H9 (cell line): ENCODE measurements at regions not wholly inside any gene's neighbourhood (a gene's known extent, or its start where the extent isn't known, plus 50 kb on each side); places are given as distances from the start of the nearest gene placed in this dataset.

Experiments
- DNase-seq: peaks from one replicate; pipeline ENCODE4 v3.0.0-alpha.2; 2017
- H2AFZ ChIP-seq: one replicate; pipeline ENCODE4 v1.6.1; 2013; ENCODE audit warnings: mild to moderate bottlenecking, low read length, control low read depth, moderate library complexity
- H2AK5ac ChIP-seq: 2 replicates; pipeline ENCODE4 v1.6.1; 2013; ENCODE audit warnings: low read length, control low read depth, mixed read lengths; ENCODE audit not compliant: insufficient read length
- H2BK120ac ChIP-seq: one replicate; pipeline ENCODE4 v1.6.1; 2013; ENCODE audit warnings: low read depth, mild to moderate bottlenecking, low read length, control low read depth, inconsistent platforms; ENCODE audit not compliant: poor library complexity, severe bottlenecking
- H2BK12ac ChIP-seq: 2 replicates; pipeline ENCODE4 v1.6.1; 2013; ENCODE audit warnings: low read length, control low read depth, mixed read lengths, low read depth; ENCODE audit not compliant: insufficient read length
- H2BK15ac ChIP-seq: 2 replicates; pipeline ENCODE4 v1.6.1; 2013; ENCODE audit warnings: low read depth, low read length, control low read depth
- H2BK20ac ChIP-seq: one replicate; pipeline ENCODE4 v1.6.1; 2013; ENCODE audit warnings: low read depth, mild to moderate bottlenecking, low read length, control low read depth, inconsistent platforms; ENCODE audit not compliant: poor library complexity, severe bottlenecking
- H2BK5ac ChIP-seq: 2 replicates; pipeline ENCODE4 v1.6.1; 2013; ENCODE audit warnings: low read length, control low read depth, mixed read lengths; ENCODE audit not compliant: insufficient read length
- H3K14ac ChIP-seq: 2 replicates; pipeline ENCODE4 v1.6.1; 2013; ENCODE audit warnings: low read length, control low read depth; ENCODE audit not compliant: insufficient read depth
- H3K18ac ChIP-seq: 2 replicates; pipeline ENCODE4 v1.6.1; 2013; ENCODE audit warnings: low read depth, mild to moderate bottlenecking, mixed read lengths, low read length, control low read depth; ENCODE audit not compliant: insufficient read length
- H3K23ac ChIP-seq: 2 replicates; pipeline ENCODE4 v1.6.1; 2013; ENCODE audit warnings: low read length, control low read depth, mixed read lengths, low read depth; ENCODE audit not compliant: insufficient read length
- H3K23me2 ChIP-seq: 2 replicates; pipeline ENCODE4 v1.6.1; 2013; ENCODE audit warnings: low read depth, mild to moderate bottlenecking, mixed read lengths, low read length, control low read depth; ENCODE audit not compliant: insufficient read length, poor library complexity, severe bottlenecking
- H3K27ac ChIP-seq: 2 replicates; pipeline ENCODE4 v1.5.1; 2013; ENCODE audit warnings: low read length, control low read depth, mixed read lengths, low read depth; ENCODE audit not compliant: insufficient read length
- H3K27me3 ChIP-seq: 2 replicates; pipeline ENCODE4 v1.6.1; 2013; ENCODE audit warnings: low read length, control low read depth, inconsistent platforms; ENCODE audit not compliant: insufficient read depth
- H3K4ac ChIP-seq: 2 replicates; pipeline ENCODE4 v1.6.1; 2013; ENCODE audit warnings: low read depth, mild to moderate bottlenecking, control low read depth, inconsistent platforms, low read length, moderate library complexity
- H3K4me1 ChIP-seq: 2 replicates; pipeline ENCODE4 v1.6.1; 2013; ENCODE audit warnings: low read length, control low read depth, inconsistent platforms; ENCODE audit not compliant: insufficient read depth
- H3K4me2 ChIP-seq: 2 replicates; pipeline ENCODE4 v1.6.1; 2013; ENCODE audit warnings: low read length, control low read depth, mixed read lengths; ENCODE audit not compliant: insufficient read length, insufficient read depth
- H3K56ac ChIP-seq: 2 replicates; pipeline ENCODE4 v1.6.1; 2013; ENCODE audit warnings: low read depth, mild to moderate bottlenecking, mixed read lengths, low read length, control low read depth; ENCODE audit not compliant: insufficient read length
- H3K79me1 ChIP-seq: 2 replicates; pipeline ENCODE4 v1.6.1; 2013; ENCODE audit warnings: low read depth, mild to moderate bottlenecking, moderate library complexity, low read length, control low read depth, inconsistent platforms; ENCODE audit not compliant: insufficient read depth, poor library complexity, severe bottlenecking
- H3K79me2 ChIP-seq: 2 replicates; pipeline ENCODE4 v1.6.1; 2013; ENCODE audit warnings: low read length, control low read depth, inconsistent platforms; ENCODE audit not compliant: insufficient read depth
- H3K9ac ChIP-seq: 2 replicates; pipeline ENCODE4 v1.6.1; 2013; ENCODE audit warnings: low read length, control low read depth, mixed read lengths; ENCODE audit not compliant: insufficient read length; ENCODE audit errors: extremely low read depth
- H3K9me3 ChIP-seq: one replicate; pipeline ENCODE4 v1.6.1; 2013; ENCODE audit warnings: low read depth, low read length, inconsistent platforms; ENCODE audit not compliant: control insufficient read depth
- H3T11ph ChIP-seq: one replicate; pipeline ENCODE4 v1.6.1; 2013; ENCODE audit warnings: mild to moderate bottlenecking, low read length, control low read depth, inconsistent platforms
- H4K20me1 ChIP-seq: one replicate; pipeline ENCODE4 v1.6.1; 2013; ENCODE audit not compliant: control insufficient read depth, insufficient read length, insufficient read depth
- H4K5ac ChIP-seq: 2 replicates; pipeline ENCODE4 v1.6.1; 2013; ENCODE audit warnings: low read depth, mild to moderate bottlenecking, mixed read lengths, low read length, control low read depth; ENCODE audit not compliant: insufficient read length
- H4K8ac ChIP-seq: replicated peaks from 2 replicates; pipeline ENCODE4 v1.6.1; 2013; ENCODE audit warnings: low read length, control low read depth, mixed read lengths, low read depth; ENCODE audit not compliant: insufficient read length
- H4K91ac ChIP-seq: 2 replicates; pipeline ENCODE4 v1.6.1; 2013; ENCODE audit warnings: low read depth, mild to moderate bottlenecking, moderate library complexity, mixed read lengths, low read length, control low read depth; ENCODE audit not compliant: insufficient read length
- H3K27ac Mint-ChIP-seq, 3 experiments: 2 replicates in 2 of 3; 3 replicates in 1 of 3; pipeline ENCODE4 v1.8.0; 2020 to 2021; ENCODE audit warnings: mixed read lengths in 3 of 3, mild to moderate bottlenecking in 1 of 3, moderate library complexity in 1 of 3
- H3K27me3 Mint-ChIP-seq: 2 replicates; pipeline ENCODE4 v1.8.0; 2021; ENCODE audit warnings: low read depth, mild to moderate bottlenecking, moderate library complexity, mixed read lengths
- H3K36me3 Mint-ChIP-seq, 3 experiments: 2 replicates in 2 of 3; 3 replicates in 1 of 3; pipeline ENCODE4 v1.8.0; 2020 to 2021; ENCODE audit warnings: low read depth in 3 of 3, mixed read lengths in 3 of 3; ENCODE audit not compliant: insufficient read depth in 1 of 3
- H3K4me1 Mint-ChIP-seq, 2 experiments: 2 replicates each; pipeline ENCODE4 v1.8.0; 2020; ENCODE audit warnings: mixed read lengths in 2 of 2
- H3K4me3 Mint-ChIP-seq, 2 experiments: 2 replicates in 1 of 2; 3 replicates in 1 of 2; pipeline ENCODE4 v1.8.0; 2020 to 2021; ENCODE audit warnings: mild to moderate bottlenecking in 2 of 2, mixed read lengths in 2 of 2, moderate library complexity in 1 of 2
- H3K9me3 Mint-ChIP-seq, 2 experiments: 2 replicates in 1 of 2; 3 replicates in 1 of 2; pipeline ENCODE4 v1.8.0; 2020; ENCODE audit warnings: mild to moderate bottlenecking in 2 of 2, mixed read lengths in 2 of 2, moderate library complexity in 1 of 2
- WGBS: extraction: QIAGEN DNeasy Blood & Tissue Kit; methylation state at CpG from one replicate; pipeline ENCODE4 v1.1.7; 2013; ENCODE audit warnings: missing lambda C conversion rate, low lambda C conversion rate, mixed read lengths; ENCODE audit not compliant: insufficient read length; ENCODE audit errors: extremely low coverage; 5-methylcytosine and 5-hydroxymethylcytosine counted together
- TF ChIP-seq, protein P1 (sequence below): fragments of 200-600 bp; sonication (generic); conservative IDR thresholded peaks from 3 replicates; pipeline ENCODE4 v1.8.0; 2021; ENCODE audit warnings: antibody characterized with exemption, mild to moderate bottlenecking

DNA sequence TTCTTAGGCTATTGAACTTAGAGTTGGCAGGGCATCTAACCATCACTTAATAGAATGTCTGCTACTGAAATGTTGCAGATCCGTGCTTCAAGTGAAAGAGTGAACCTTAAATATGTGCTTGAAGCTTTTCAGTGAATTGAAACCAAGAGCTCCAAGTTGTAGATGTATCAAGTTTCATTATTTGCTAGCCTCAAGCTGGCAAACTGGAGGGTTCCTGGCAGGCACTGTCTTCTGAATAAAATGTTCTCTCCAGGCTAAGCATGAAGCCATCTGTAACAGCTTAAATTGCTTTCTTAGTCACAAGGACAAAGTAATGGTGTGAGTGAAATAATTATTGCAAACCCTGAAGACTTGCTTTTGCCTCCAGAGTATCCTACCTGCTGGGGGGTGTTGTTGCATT is 415.0 kb upstream of the SPRY2 start:
- H2AFZ ChIP-seq: no peak overlapping the region
- no peak overlapping the region for H3T11ph ChIP-seq
- H3K4ac ChIP-seq: no peak overlapping the region
- no CpG with 5 or more reads among the region's 1 CpG for WGBS
- no peak overlapping the region for H4K8ac ChIP-seq
- H3K79me1 ChIP-seq: no peaks in the 10 kb centered on the region
- H2BK12ac ChIP-seq: no peak overlapping the region
- Mint-ChIP-seq H3K36me3 (no peaks in the 10 kb centered on the region), H3K9me3 (no peaks in the 10 kb centered on the region), H3K27me3 (no peaks in the 10 kb centered on the region), H3K27ac (no peak overlapping the region), H3K4me1 (no peaks in the 10 kb centered on the region), H3K4me3 (no peak overlapping the region)
- H2BK5ac ChIP-seq: no peak overlapping the region
- H3K4me2 ChIP-seq: no peak overlapping the region
- H3K4me1 ChIP-seq: no peaks in the 10 kb centered on the region
- H3K9me3 ChIP-seq: no peaks in the 10 kb centered on the region
- H3K18ac ChIP-seq: no peak overlapping the region
- no peaks in the 10 kb centered on the region for H3K27me3 ChIP-seq
- no peak overlapping the region for H4K91ac ChIP-seq
- no peak overlapping the region for H3K14ac ChIP-seq
- H3K23ac ChIP-seq: no peak overlapping the region
- H3K56ac ChIP-seq: no peak overlapping the region
- no peak overlapping the region for H2BK120ac ChIP-seq
- H4K20me1 ChIP-seq: no peaks in the 10 kb centered on the region
- no peak overlapping the region for H2BK15ac ChIP-seq
- no peak overlapping the region for H2AK5ac ChIP-seq
- no peak for DNase-seq
- no peak overlapping the region for H3K27ac ChIP-seq
- TF ChIP-seq, protein P1, sequence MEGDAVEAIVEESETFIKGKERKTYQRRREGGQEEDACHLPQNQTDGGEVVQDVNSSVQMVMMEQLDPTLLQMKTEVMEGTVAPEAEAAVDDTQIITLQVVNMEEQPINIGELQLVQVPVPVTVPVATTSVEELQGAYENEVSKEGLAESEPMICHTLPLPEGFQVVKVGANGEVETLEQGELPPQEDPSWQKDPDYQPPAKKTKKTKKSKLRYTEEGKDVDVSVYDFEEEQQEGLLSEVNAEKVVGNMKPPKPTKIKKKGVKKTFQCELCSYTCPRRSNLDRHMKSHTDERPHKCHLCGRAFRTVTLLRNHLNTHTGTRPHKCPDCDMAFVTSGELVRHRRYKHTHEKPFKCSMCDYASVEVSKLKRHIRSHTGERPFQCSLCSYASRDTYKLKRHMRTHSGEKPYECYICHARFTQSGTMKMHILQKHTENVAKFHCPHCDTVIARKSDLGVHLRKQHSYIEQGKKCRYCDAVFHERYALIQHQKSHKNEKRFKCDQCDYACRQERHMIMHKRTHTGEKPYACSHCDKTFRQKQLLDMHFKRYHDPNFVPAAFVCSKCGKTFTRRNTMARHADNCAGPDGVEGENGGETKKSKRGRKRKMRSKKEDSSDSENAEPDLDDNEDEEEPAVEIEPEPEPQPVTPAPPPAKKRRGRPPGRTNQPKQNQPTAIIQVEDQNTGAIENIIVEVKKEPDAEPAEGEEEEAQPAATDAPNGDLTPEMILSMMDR: no peak
- no peak overlapping the region for H4K5ac ChIP-seq
- no peak overlapping the region for H2BK20ac ChIP-seq
- no peaks in the 10 kb centered on the region for H3K23me2 ChIP-seq
- no peak overlapping the region for H3K9ac ChIP-seq
- H3K79me2 ChIP-seq: no peaks in the 10 kb centered on the region
